ENCODE measurements at regions not wholly inside any gene's neighbourhood (a gene's known extent, or its start where the extent isn't known, plus 50 kb on each side); places are given as distances from the start of the nearest gene placed in this dataset.

DNA sequence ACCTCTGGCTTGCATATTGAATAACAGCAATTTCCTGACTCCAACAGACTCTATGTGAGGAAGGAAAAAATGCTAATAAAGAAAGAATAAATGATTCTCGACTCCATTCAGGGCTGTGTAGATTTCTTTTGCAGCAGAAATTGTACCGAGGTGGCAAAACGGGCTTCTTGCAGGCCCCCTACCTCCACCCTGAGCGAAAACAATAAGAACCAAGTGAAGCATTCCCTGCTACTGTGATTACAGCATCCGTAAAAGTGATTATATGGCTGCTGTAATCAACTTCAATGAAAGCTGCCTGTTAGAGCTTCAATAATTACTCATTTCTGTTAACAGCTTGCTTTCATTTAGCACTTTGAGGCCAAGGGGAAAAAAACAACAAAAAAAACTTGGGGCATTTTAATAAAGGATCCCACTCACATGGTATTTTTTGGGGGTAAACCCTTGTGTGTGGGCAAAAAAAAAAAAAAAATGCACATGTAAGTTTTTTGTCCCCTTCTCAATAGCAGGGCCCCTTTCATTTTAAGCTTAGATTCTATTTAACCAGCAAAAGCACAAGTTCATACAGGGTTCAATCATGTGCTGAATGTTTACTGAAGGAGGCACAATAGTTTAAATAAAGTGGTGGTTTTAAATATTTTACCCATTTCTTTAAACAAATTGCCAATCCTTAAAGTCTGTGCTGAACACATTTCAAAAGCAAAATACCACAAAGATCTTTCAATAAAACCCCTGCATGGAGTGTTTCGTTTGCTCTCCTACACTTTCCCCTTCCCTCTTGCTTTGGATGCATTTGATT, 271.6 kb downstream of the LMO4 start:
- no peak for DNase-seq (ENCODE audit: extremely low read depth, low read depth, low spot score)

DNA sequence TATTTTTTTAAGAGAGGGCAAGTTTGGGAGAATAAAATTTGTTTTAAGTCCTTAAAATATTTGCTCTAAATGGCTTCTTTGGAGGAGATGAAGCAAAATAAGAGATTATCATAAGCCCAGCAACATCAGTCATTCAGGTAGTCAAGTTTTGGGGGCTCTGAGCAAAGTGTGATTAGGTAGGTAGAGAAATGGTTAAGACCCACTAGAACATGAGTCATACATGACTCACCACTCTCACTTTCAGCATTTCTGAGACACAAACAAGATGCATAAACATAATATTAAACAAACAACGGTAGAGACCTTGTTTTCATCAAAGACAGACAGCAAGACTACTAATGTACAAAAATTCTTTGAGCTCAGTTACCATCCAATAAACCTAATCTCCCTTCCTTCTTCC, 272.2 kb downstream of the LMO4 start:
- no peak for DNase-seq (ENCODE audit: extremely low read depth, low read depth, low spot score)

DNA sequence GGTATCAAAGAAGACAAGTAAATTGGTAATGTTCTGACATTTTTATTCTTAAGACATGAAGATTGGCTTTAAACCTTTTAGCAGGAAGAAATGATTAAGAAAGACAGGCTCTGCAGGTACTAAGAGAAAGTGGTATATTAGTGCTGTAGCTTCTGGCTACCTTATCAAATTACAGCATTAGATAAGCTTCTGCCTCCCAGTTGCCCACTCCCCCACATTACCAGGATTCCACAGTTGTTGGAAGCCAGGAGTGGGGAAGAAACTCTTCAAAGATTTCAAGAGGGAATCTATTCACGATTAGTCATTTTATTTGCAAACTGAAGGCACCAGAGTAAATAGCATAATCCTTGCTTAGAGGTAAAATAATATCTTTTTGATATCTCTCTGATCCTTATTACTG, 274.9 kb downstream of the LMO4 start:
- no peak for DNase-seq (ENCODE audit: extremely low read depth, low read depth, low spot score)

DNA sequence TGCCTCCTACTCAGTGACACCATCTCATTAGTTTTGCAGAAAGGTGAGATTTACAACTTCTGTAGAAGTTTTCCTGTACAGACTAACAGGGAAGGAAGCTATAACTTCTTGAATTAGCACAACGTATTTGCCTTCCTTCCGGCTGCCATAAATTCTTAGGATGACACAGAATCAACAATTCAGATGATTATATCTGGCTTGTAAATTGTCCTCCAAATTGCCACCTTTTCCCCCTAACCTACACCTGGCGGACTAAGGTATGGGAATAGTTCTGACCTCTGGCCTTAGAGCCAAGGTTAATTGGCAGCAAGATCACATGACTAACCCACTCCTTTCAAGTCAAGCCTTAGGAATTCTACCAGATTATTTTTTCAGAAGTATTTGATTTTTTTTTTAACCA, 284.3 kb downstream of the LMO4 start:
- DNase-seq (ENCODE audit: extremely low read depth, low read depth, low spot score), result no peak

DNA sequence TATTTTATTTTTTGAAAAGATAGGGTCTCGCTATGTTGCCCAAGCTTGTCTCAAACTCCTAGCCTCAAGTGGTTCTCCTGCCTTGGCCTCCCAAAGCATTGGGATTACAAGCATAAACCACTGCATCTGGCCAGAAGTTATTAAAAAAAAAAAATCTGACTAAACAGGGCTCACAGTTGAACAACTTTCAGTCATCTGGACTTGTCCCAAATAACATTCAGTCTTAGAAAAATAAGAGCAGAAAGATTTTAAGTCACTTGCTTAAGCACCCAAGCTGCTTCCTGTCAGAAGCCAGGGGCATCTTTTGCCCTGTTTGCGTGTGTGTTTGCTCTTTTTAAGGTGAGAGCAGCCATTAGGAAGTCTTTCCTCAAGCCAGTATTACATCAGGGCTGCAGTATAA, 286.8 kb downstream of the LMO4 start:
- no peak for DNase-seq (ENCODE audit: extremely low read depth, low read depth, low spot score)

DNA sequence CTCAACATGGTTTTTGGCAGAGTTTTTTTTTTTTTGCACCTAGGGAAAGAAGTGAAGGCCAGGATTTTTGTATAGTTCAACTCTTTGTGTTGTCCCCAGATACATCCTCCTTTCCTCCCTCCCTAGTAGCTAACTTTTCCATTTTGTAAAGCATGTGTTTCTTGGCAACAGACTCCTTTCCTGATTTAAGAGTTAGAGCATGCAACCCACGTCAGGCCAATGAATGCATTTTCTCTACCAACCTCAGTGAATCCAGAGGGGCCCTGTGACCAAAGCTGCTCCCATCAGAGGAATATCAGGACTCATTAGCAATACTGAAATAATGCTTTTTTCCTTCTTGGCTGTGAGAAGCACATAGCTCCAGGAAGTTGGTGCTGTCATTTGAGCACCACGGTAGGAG, 287.2 kb downstream of the LMO4 start:
- DNase-seq (ENCODE audit: extremely low read depth, low read depth, low spot score), result no peak

DNA sequence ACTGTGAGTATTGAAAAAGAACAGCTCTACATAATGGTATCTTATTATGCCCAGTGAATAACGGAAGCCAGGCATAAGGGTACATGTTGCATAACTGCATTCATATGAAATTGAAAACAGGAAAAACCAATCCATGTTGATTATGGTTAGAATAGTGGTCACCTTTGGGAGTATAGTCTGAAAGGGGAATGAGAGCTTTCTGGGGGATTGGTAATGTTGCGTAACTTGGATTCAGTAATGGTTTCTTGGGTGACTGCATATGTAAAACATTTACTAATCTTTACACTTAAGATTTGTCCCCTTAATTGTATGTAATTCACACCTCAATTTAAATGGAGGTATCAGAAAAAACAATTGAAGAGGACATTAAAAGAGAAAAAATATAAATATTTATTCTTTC, 292.1 kb downstream of the LMO4 start:
- DNase-seq (ENCODE audit: extremely low read depth, low read depth, low spot score), result no peak

DNA sequence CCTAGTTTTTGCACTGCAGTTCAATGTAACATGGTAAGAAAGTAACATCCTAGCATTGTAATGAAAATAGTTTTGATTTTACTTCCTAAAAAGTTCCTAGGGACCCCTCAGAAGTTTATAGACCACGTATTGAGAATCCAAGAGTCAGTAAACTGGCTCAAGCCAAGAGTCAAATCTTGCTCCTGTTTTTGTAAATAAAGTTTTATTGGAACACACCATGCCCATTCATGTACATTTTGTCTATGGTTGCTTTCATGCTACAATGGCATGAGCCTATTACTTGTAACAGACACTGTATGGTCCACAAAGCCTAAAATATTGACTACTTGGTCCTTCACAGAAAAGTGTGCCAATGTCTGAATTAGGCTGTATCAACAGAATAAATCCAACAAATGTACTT, 301.0 kb downstream of the LMO4 start:
- DNase-seq (ENCODE audit: extremely low read depth, low read depth, low spot score), result no peak

DNA sequence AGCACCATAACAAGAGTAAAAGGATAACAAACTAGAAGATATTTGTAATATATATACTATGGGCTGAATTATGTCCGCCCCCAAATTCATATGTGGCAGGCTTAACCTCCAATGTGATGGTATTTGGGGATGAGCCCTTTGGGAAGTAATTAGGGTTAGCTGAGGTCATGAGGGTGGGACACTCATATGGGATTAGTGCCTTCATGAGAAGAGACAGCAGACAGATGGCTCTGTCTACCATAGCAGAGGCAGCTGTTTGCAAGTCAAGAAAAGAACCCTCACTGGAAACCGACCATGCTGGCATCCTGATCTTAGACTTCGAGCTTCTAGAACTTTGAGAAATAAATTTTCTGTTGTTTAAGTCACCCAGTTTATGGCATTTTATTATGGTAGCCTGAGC, 303.6 kb downstream of the LMO4 start:
- DNase-seq (ENCODE audit: extremely low read depth, low read depth, low spot score), result no peak

DNA sequence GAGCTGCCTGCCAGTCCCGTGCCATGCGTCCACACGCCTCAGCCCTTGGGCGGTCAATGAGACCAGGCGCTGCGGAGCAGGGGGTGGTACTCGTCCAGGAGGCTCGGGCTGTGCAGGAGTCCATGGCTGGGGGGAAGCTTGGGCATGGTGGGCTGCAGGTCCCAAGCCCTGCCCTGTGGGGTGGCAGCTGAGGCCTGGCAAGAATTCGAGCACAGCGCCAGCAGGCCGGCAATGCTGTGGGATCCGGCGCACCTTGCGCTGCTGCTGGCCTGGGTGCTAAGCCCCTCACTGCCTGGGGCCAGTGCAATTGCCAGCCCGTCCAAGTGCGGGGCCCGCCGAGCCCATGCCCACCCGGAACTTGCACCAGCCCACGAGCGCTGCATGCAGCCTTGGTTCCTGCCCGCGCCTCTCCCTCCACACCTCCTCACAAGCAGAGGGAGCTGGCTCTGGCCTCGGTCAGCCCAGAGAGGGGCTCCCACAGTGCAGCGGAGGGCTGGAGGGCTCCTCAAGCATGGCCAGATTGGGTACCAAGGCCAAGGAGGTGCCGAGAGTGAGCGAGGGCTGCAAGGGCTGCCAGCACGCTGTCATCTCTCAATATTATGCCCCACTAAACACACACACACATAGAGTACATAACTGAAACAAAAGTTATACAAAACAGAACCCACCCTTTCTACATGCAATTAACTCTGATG, 307.7 kb downstream of the LMO4 start:
- DNase-seq (ENCODE audit: extremely low read depth, low read depth, low spot score), result no peak

DNA sequence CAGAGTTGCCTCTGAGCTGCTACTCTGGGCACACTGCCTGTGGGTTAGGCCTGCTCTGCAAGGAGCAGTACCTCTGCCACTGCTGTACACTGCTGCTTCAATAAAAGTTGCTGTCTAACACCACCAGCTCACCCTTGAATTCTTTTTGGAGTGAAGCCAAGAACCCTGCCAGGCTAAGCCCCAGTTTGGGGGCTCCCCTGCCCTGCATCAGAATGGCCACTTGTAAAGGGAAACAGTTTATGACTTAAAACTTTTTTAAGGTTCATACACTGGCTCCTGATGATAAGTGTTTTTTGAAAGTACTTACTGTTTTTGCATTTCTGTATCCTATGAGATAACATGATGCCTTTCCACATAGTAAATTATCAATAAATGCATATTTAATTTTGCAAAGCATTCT, 310.0 kb downstream of the LMO4 start:
- no peak for DNase-seq (ENCODE audit: extremely low read depth, low read depth, low spot score)

DNA sequence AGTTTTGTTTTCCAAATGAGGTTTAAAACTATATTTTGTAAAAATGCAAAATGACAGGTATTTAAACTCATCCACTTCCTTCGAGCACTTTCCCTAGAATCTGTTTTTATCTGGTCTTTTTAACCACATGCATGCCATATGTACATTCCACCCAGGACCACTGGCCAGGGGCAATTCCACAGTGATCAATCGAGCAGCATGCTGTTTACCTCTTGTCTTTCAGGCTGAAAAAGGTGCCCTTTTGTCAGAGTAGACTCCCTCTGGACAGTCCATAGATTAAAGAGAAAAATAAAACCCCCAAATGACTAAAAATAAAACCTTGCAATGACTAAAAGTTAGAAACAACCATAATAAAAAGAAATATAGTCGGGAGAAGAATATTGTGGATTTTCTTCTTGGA, 313.3 kb downstream of the LMO4 start:
- no peak for DNase-seq (ENCODE audit: extremely low read depth, low read depth, low spot score)

DNA sequence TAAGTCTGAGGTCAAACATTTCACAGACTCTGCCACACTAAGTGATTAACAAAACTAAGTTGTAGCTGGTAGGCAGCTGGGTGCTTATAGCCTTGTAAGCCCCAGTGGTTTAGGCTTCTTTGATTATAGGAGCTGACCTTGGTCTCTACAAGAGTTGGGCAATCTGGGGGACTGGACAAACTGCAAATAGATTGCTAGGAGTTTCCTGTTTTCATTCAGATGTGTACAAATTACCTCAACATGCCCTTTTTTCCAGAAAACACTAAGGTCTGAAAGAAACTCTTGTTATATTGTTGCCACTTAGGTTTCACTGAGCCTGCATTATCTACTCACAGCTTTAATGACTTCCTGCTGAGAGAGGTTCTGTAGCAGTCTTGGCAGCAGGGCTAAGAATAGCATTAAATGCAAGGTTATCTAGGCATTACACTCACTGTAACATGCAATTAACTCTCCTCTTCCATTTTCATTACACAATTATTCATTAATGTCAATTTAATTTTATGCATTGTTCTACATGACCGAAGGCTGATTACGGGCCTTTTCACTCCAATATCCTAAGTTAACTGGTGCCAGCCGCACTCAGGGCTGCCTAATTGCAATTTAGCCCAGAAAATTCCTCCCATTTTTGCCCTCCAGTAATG, 314.0 kb downstream of the LMO4 start:
- DNase-seq (ENCODE audit: extremely low read depth, low read depth, low spot score), result no peak

DNA sequence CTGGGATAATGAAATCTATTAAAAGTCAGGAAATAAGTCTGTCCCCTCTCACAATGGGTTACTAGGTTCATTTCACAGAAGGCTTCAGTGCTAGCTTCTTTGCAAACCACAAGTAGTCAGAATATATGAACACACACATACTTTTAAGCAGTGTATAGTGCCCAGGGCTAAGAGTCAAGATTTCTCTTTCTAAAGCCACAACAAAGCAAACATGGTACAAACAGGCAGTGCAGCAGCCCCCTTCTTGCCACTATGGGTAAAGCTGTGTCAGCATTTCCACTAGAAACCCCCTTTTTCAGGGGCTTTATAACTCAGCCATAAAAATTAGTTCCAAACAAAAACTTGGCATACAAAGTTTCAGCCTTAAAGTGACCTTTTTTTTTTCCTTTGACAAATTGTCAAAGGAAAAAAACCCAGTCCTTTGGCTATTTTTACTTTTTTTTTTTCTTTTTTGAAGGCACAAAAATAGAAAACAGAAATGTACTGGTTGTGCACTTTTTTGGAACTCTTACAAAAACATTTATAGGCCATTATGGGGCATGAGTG, 315.4 kb downstream of the LMO4 start:
- DNase-seq (ENCODE audit: extremely low read depth, low read depth, low spot score), result no peak

DNA sequence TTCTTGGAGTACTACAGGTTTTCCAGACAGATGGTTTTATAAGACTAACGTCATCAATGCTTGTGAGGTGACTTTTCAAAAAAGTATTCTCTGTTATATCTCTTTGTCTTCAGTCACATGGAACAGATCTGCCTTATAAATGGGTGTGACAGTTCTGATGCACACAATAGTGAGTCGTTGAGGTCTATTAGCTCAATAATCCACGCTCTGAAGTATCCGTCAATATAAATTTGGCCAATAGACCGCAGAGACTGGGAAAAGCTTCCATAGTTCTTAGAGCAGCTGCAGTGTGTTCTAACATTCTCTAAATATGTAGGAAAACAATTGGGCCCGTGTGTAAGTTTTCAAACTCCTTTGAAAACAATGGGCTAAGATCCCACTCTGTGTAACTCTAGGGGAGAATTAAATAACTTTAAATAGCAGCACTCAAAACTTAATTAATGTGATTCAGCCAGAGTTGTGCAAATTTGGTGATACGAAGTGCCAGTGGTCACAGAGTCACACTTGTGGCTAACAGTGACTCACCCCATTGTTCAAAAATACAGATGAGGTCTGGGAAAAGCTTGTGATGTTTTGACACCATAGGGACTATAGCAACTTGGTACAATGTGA, 316.0 kb downstream of the LMO4 start:
- DNase-seq (ENCODE audit: extremely low read depth, low read depth, low spot score), result no peak

DNA sequence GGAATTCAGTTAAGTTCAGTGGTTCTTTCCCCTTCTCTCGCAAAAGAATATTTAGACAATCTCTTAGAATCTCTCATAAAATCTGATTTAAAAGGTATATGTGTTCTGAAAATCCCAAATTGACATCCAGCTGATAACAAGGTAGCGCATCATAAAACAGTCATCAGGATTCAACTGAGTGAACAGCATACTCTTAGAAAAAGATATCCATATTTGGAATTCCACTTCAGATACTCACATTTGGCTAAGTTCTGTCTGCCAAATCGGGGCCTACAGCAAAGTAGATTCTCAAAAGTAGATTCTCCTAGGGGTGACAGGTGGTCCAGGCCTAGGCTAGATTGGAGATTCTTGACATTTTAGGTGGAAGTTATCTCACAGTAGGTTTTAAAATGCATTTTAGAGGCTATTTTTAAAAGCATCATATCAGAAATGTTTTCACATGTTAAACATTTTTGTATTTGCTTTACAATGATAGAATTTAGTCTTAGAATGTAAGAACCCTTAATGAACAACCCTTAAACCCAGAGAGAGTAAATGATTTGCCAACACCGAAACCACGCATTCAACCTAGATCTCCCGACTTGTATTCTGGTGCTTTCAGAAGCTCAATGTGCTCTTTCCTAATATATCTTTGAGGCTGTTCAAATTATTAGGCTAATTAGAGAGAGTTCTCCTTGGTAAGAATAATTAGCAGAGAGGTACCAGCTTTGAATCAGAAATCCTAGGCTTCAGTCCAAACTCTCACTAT, 318.9 kb downstream of the LMO4 start:
- no peak for DNase-seq (ENCODE audit: extremely low read depth, low read depth, low spot score)

DNA sequence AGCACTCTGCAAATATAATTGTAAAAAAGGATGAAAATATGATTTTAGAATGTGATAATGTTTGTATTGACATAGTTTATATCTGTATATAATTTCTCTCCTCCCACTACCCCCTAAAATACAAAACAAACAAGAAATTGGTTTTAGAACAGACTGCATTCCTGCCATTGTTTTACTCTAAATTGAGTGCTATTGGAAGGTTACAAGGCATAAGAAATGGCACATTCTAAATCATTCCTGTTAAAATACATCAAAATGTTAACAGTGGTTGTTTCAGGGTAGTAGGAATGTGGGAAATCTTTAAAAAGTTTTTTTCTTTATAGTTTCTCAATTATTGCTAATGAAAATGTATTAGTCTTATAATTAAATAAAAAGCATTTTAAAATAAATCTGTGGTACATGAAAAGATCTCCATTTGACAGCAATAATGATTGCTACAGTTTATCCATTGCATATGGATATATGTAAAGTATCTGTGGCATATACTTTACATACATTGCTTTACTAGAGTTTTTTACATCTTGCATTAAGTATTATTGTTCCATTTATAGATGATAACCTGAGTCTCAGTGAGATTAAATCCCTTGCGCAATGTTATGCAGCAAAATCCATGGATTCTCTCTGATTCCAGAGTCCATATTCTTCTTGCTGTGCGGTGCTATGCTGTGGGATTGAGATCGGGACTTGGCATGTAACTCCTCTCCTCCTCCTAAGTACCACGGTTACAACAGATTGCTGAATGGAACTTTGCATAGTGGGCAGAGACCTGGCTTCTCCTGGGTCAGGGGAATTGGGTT, 319.8 kb downstream of the LMO4 start:
- no peak for DNase-seq (ENCODE audit: extremely low read depth, low read depth, low spot score)

DNA sequence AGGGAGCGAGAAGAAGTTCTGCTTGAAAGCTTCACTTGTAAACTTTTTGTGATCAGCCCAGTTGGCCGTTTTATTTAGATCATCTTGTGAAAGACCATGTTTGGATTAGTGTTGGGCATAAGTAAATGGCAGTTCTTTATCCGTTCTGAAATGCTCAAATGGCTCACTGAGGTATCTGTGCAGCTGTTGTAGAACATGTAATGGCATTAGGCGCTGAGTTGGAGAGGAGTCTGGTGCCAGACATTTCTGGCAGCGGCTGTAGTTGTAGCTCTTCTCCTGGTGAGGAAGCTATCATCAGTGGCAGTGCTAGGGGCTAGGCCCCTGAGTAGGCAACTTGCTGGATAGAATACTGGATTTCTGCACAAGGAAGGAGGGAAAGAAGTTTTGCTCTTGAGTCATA, 321.6 kb downstream of the LMO4 start:
- DNase-seq (ENCODE audit: extremely low read depth, low read depth, low spot score), result no peak

DNA sequence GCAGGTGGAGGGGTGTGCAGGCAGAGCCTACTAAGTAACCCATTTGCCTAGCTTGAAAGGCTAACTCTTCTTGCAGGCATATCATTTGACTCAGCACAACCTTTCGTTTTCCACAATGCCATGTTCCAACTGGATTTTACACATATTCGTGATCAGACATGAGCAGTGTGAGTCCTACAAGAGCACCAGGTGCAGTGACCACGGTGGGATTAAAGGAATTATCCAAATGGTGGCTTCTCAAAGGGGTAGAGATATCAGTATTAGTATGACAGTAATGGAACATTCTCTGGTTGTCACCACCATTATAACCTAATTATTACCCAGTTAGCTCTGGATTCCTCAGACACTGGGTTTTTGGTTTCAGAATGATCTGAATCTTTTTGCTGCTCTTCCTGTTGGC, 323.5 kb downstream of the LMO4 start:
- no peak for DNase-seq (ENCODE audit: extremely low read depth, low read depth, low spot score)

DNA sequence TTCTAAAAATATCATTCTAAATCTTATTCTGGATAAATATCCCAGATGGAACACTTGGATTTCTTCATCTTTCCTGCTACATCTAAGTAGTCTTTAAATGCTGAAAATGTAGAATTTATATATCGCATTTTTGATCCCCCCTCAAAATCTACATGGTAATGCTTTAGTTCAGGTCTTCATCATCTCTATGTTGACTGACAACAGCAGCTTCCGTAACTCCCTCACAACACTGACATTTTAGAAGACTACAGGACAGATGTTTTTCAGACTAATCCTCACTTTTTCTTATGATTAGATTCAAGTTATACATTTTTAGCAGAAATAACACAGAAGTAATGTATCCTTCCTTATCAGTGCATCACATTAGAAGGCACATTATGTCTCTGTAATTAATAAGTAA, 336.5 kb downstream of the LMO4 start:
- no peak for DNase-seq (ENCODE audit: extremely low read depth, low read depth, low spot score)
